IPS-18a (cell line): ENCODE measurements at regions not wholly inside any gene's neighbourhood (a gene's known extent, or its start where the extent isn't known, plus 50 kb on each side); places are given as distances from the start of the nearest gene placed in this dataset.

Experiments
- H3K27ac ChIP-seq: one replicate; pipeline ENCODE4 v1.5.1; 2013; ENCODE audit warnings: low read length
- H3K27me3 ChIP-seq: one replicate; pipeline ENCODE4 v1.6.1; 2013; ENCODE audit warnings: mild to moderate bottlenecking, low read length; ENCODE audit not compliant: control insufficient read depth, insufficient read depth
- H3K36me3 ChIP-seq: one replicate; pipeline ENCODE4 v1.6.1; 2013; ENCODE audit warnings: low read depth, low read length; ENCODE audit not compliant: control insufficient read depth
- H3K4me1 ChIP-seq: one replicate; pipeline ENCODE4 v1.6.1; 2013; ENCODE audit warnings: low read depth, low read length; ENCODE audit not compliant: control insufficient read depth
- H3K4me3 ChIP-seq: one replicate; pipeline ENCODE4 v1.5.1; 2013; ENCODE audit warnings: low read length
- H3K9ac ChIP-seq: one replicate; pipeline ENCODE4 v1.6.1; 2013; ENCODE audit warnings: mild to moderate bottlenecking, low read length, moderate library complexity
- H3K9me3 ChIP-seq: one replicate; pipeline ENCODE4 v1.6.1; 2013; ENCODE audit warnings: low read depth, low read length; ENCODE audit not compliant: control insufficient read depth

- Histone ChIP-seq H3K4me1 (peaks cover 6% of the 10 kb centered on the region), H3K9me3 (no peaks in the 10 kb centered on the region), H3K9ac (no peak overlapping the region), H3K27ac (no peak overlapping the region), H3K36me3 (no peaks in the 10 kb centered on the region), H3K27me3 (no peaks in the 10 kb centered on the region), H3K4me3 (no peak overlapping the region)
Observed at GRCh38 chr1:244174922-244175521, 123.9 kb downstream of the ZBTB18 start.

- no peaks in the 10 kb centered on the region for H3K27me3 ChIP-seq
- H3K9me3 ChIP-seq, result no peaks in the 10 kb centered on the region
- no peak overlapping the region for H3K9ac ChIP-seq
- no peak overlapping the region for H3K4me3 ChIP-seq
- H3K4me1 ChIP-seq, result peaks cover 6% of the 10 kb centered on the region
- no peak overlapping the region for H3K27ac ChIP-seq
- H3K36me3 ChIP-seq, result no peaks in the 10 kb centered on the region
Observed at GRCh38 chr1:244176201-244176600, 125.1 kb downstream of the ZBTB18 start.

GRCh38 chr1:244180256-244180655, 129.2 kb downstream of the ZBTB18 start:
- H3K27me3 ChIP-seq, result no peaks in the 10 kb centered on the region
- H3K4me3 ChIP-seq, result no peak overlapping the region
- H3K9ac ChIP-seq, result no peak overlapping the region
- H3K9me3 ChIP-seq, result no peaks in the 10 kb centered on the region
- no peak overlapping the region for H3K27ac ChIP-seq
- H3K36me3 ChIP-seq, result no peaks in the 10 kb centered on the region
- peaks cover 2% of the 10 kb centered on the region for H3K4me1 ChIP-seq

GRCh38 chr1:244181867-244182266, 130.8 kb downstream of the ZBTB18 start:
- Histone ChIP-seq H3K27ac (no peak overlapping the region), H3K4me1 (no peaks in the 10 kb centered on the region), H3K9me3 (no peaks in the 10 kb centered on the region), H3K9ac (no peak overlapping the region), H3K4me3 (no peak overlapping the region), H3K27me3 (no peaks in the 10 kb centered on the region), H3K36me3 (no peaks in the 10 kb centered on the region)

- Histone ChIP-seq H3K9me3 (no peaks in the 10 kb centered on the region), H3K27ac (no peak overlapping the region), H3K4me1 (no peaks in the 10 kb centered on the region), H3K4me3 (no peak overlapping the region), H3K9ac (no peak overlapping the region), H3K27me3 (no peaks in the 10 kb centered on the region), H3K36me3 (no peaks in the 10 kb centered on the region)
Observed at GRCh38 chr1:244183037-244183436, 132.0 kb downstream of the ZBTB18 start.

GRCh38 chr1:244186372-244186771, 135.3 kb downstream of the ZBTB18 start:
- Histone ChIP-seq H3K9me3 (no peaks in the 10 kb centered on the region), H3K27me3 (no peaks in the 10 kb centered on the region), H3K27ac (no peak overlapping the region), H3K4me1 (no peaks in the 10 kb centered on the region), H3K9ac (no peak overlapping the region), H3K36me3 (no peaks in the 10 kb centered on the region), H3K4me3 (no peak overlapping the region)

- H3K4me1 ChIP-seq, result no peaks in the 10 kb centered on the region
- no peak overlapping the region for H3K9ac ChIP-seq
- H3K27ac ChIP-seq, result no peak overlapping the region
- H3K27me3 ChIP-seq, result no peaks in the 10 kb centered on the region
- no peaks in the 10 kb centered on the region for H3K36me3 ChIP-seq
- H3K4me3 ChIP-seq, result no peak overlapping the region
- no peaks in the 10 kb centered on the region for H3K9me3 ChIP-seq
Observed at GRCh38 chr1:244187310-244187709, 136.2 kb downstream of the ZBTB18 start.

- H3K9ac ChIP-seq, result no peak overlapping the region
- no peaks in the 10 kb centered on the region for H3K27me3 ChIP-seq
- H3K4me1 ChIP-seq, result no peaks in the 10 kb centered on the region
- H3K9me3 ChIP-seq, result no peaks in the 10 kb centered on the region
- H3K27ac ChIP-seq, result no peak overlapping the region
- H3K4me3 ChIP-seq, result no peak overlapping the region
- H3K36me3 ChIP-seq, result no peaks in the 10 kb centered on the region
Observed at GRCh38 chr1:244191581-244191980, 140.5 kb downstream of the ZBTB18 start.

- H3K9me3 ChIP-seq, result no peaks in the 10 kb centered on the region
- no peaks in the 10 kb centered on the region for H3K36me3 ChIP-seq
- no peaks in the 10 kb centered on the region for H3K27me3 ChIP-seq
- H3K9ac ChIP-seq, result no peak overlapping the region
- H3K4me3 ChIP-seq, result no peak overlapping the region
- no peaks in the 10 kb centered on the region for H3K4me1 ChIP-seq
- no peak overlapping the region for H3K27ac ChIP-seq
Observed at GRCh38 chr1:244192325-244192724, 141.2 kb downstream of the ZBTB18 start.

GRCh38 chr1:244196571-244197285, 145.6 kb downstream of the ZBTB18 start:
- Histone ChIP-seq H3K9ac (no peak overlapping the region), H3K27me3 (no peaks in the 10 kb centered on the region), H3K4me3 (no peak overlapping the region), H3K9me3 (no peaks in the 10 kb centered on the region), H3K4me1 (no peaks in the 10 kb centered on the region), H3K36me3 (no peaks in the 10 kb centered on the region), H3K27ac (no peak overlapping the region)

GRCh38 chr1:244197851-244198375, 146.8 kb downstream of the ZBTB18 start:
- Histone ChIP-seq H3K9ac (no peak overlapping the region), H3K27me3 (no peaks in the 10 kb centered on the region), H3K4me1 (no peaks in the 10 kb centered on the region), H3K27ac (no peak overlapping the region), H3K4me3 (no peak overlapping the region), H3K9me3 (no peaks in the 10 kb centered on the region), H3K36me3 (no peaks in the 10 kb centered on the region)

- H3K4me1 ChIP-seq, result no peaks in the 10 kb centered on the region
- H3K9ac ChIP-seq, result no peak overlapping the region
- no peaks in the 10 kb centered on the region for H3K27me3 ChIP-seq
- no peaks in the 10 kb centered on the region for H3K9me3 ChIP-seq
- H3K36me3 ChIP-seq, result no peaks in the 10 kb centered on the region
- H3K27ac ChIP-seq, result no peak overlapping the region
- no peak overlapping the region for H3K4me3 ChIP-seq
Observed at GRCh38 chr1:244199902-244200301, 148.8 kb downstream of the ZBTB18 start.
